NCI-H2029 treated with DMSO at 0.1 percent for 48 hours (cell line): ENCODE measurements at regions not wholly inside any gene's neighbourhood (a gene's known extent, or its start where the extent isn't known, plus 50 kb on each side); places are given as distances from the start of the nearest gene placed in this dataset.
"Not testable (repeated sequence)": the region's sequence is repeated elsewhere in the genome, so short reads cannot be mapped to it uniquely, and the experiment has no call there.

Source experiments
- DNase-seq: peaks from one replicate; lab custom pipeline; 2025; lab: John Stamatoyannopoulos, UW

DNA sequence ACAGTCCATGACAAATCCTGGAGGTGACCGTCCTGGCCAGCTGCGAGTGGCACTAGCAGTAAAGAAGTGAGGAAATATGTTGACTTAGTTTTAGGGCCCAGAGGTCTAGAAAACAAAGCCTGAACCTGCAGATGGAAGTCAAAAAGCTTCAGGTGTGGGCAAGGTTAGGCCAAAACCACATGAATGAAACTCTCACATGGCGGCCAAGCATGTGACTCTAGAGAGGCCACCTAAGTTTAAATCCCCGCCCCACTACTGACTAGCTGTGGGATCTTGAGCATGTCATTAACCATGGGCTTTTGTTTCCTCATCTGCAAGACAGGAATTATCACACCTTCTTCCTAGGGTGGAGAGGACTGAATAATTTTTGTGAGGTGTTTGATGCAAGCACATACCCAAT, 148.2 kb upstream of the DAB1 start:
- DNase-seq, result no peak

DNA sequence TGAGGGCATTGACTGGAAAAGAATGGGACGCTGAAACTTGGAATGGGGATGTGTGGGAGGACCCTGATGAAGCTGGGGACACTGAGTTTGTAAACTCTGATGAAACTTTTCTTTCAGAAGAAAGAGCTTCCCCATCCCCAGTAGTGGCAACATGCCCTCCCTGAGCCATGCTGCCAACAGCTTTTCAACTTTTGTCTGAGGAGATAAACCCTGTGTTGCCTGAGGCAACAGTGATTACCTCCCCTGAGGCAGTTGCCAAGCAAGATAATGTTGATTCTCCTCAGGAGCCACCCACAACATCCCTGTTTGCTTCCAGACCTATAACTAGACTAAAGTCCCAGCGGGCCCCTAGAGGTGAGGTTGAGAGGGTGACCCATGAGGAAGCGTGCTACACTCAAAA, 134.2 kb upstream of the DAB1 start:
- not testable (repeated sequence) for DNase-seq

DNA sequence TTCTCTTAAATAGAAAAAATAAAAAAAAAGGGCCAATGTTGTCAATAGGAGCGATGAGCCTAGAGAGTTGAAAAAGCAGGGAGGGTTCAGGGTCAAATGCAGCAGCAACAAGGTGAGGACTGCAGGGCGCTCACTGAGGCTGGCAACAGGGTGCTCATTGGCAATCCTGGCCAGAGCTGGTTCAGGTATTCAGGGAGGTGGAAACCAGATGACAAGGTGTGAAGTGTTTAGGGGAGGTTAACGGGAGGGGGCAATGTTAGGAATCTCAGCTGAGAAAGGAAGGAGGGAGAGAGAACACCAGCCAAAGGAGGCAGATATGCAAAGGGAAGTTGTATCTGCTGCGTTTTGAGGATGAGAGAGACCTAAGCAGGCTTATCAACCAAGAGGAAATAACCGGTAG, 129.8 kb upstream of the DAB1 start:
- DNase-seq, result no peak

DNA sequence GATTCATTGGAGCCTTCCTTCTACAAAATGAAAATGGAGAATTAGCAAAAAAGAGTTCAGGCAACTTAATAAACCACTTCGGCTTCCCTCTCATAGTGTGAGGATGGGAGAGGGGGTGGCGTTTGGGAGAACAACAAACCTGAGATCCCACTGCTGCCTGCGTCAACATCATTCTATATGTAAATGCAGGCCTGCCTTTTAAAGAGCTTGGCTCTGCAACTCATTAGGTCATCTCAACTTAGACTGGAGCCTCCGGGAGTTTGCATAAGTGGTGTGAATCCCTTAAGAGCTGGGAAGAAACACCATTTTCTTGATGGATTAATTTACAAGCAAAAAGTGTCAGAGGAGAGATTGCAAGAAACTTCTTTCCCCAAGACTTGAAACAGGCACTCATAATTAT, 127.6 kb upstream of the DAB1 start:
- no peak for DNase-seq

DNA sequence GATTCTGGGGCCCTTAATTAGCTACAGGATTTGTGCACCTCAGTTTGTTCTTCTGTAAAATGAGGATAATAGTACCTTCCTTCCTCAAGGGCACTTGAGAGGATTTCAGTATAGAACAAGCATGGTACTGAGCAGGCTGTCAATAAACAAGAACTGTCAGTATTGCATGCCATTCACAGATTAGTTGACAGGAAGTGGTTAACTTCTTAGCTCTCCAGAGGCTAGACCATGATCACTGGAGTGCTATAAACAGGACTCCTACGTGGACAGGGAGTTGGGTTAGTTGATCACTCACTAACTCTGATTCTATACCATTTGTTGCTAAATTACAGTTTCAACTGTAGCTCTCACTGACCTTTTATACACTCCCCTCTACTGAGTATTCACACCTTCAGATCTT, 126.2 kb upstream of the DAB1 start:
- no peak for DNase-seq

DNA sequence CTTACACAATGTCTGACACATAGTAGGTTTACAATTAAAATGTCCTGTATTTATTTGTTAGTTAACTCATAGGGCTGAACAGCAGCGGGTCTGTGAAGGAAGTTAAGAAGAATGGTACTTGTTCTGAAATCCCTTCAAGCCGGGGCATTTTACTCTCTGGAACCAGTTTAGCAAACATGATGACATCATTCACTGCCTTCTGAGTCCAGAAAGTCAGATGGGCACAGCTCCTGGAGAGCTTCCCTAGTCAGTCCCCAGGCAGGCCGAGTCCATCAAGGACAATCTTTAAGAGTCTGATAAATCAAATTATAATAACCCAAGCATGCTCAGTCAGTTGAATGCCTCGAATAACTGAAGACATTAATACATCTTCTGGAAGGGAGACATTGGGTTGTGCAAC, 125.4 kb upstream of the DAB1 start:
- DNase-seq, result no peak

DNA sequence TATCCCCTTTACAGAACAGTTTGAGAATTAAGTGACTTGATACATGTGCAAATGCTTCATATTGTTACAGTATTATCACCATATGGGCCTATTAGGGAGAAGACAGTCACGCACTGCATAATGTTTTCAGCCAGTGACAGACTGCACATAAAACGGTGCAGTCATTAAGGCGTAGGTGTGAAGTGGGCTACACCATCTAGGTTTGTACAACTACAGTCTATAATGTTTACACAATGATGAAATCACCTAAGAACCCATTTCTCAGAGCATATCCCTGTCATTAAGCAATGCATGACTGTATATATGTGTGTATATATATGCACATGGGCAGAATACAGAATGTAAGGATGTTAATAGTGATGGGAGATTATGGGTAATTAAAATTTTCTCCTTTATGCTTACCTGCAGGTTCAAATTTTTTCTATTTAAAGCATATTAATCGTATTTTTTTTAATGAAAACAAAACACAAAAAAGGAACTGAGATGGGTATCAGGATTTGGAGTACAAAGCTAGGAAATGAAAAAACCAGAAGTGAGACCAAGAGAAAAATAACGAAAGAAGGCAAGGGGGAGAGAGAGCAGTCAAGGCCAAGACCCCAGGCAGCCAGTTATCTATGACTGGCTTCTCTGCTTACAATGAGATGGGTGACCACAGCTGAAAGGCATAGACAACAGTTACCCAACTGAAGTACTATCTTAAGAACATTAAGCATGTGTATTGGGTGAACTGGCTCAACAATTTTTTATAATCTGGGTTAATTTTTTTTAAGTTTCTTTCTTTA, 122.9 kb upstream of the DAB1 start:
- DNase-seq, result no peak

DNA sequence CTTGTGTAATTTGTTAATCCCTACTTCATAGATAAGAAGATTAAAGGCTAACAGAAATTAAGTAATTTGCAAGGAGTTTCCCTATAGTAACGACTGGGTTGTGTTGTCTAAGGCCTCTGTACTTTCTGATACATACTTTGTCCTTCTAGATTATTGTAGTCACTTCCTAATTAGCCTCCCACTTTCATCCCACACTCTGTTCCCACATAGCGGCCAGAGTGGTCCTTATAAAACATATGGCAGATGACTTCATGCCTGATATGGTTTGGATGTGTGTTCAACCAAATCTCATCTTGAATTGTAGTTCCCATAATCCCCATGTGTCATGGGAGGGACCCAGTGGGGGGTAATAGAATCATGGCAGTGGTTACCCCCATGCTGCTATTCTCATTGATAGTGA, 120.5 kb upstream of the DAB1 start:
- no peak for DNase-seq

DNA sequence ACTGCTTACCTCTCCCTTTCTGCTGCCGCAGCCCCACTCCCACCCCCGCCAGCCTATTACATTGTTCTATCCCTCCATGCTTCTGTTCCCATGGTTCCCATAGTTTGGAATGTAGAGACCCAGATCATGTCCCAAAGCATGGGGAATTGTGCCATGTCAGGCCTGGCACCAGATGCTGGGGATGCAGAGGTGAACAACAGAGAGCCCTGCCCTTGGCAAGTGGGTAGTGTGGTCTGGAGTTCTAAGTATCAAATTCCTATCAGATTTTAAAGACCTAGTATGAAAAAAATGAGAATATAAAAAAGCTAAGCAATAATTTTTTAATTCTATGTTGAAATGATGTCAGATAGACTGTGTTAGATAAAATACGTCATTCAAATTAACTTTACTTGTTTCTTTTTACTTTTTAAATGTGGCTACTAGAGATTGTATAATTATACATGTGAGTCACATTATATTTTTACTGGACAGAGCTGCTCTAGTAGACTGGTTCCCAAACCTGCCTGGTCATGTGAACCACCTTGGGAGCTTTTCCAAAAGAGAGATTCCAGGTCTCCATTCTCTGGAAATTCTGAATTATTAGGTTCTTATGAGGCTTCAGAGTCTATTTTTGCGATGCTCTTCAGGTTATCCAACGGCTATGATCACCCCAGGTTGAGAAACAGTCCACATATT, 113.0 kb upstream of the DAB1 start:
- DNase-seq, result no peak

DNA sequence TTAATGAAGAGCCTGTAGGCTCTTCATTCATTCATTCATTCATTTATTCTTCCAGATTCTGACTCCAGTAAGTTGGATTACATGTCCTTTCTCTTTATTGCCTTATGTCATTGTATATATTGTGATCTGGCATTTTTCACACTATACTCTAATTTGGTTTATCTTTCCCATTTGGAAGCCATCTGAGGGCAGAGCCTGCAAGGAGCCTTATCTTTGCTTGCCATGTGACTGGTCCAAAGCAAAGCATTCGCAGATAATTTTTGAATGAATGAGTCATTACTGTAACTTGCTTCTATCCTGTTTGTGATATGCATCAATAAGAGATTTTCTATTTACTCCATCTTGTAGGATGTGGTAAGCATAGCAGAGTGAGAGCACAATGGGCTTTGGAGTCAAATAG, 108.4 kb upstream of the DAB1 start:
- no peak for DNase-seq

DNA sequence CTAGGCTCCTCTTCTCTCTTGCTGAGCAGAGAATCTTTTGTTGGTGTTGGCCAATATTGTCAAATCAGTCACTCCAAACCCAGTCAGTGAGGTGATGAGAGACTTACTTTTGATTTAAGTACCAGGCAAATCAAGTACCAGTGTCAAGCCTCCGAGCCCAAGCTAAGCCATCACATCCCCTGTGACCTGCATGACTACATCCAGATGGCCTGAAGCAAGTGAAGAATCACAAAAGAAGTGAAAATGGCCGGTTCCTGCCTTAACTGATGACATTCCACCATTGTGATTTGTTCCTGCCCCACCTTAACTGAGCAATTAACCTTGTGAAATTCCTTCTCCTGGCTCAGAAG, 107.0 kb upstream of the DAB1 start:
- DNase-seq, result not testable (repeated sequence)

DNA sequence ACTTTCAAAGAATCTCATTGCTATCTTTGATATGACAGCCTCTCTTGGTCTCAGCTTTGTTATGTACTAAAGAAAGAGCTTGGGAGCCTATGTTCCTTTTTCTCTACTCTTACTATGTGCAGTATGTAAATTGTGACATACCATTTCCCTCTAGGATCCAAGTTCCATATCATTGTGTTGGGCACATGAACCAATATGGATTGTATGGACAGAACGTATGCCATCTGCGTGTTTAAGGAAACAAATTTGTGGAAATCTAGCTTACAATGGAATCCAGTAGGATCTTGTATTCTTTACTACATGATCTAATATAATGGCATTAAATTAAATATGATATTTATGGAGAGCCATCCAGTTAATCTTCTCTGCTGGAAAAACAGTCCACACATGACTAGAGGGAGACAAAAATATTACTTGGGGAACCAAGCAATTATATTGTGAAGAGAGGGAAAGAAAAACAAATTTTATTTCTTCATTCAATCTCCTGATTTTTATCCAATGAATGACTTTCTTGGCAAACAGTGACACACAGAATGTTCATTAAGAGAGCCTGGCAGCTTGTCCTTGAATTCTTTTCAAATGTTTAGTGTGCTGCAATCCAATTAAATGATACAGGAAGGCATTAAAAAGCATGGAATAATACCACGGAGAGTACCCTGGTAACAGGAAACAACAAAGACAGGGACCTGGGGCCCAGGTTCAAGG, 106.5 kb upstream of the DAB1 start:
- no peak for DNase-seq

DNA sequence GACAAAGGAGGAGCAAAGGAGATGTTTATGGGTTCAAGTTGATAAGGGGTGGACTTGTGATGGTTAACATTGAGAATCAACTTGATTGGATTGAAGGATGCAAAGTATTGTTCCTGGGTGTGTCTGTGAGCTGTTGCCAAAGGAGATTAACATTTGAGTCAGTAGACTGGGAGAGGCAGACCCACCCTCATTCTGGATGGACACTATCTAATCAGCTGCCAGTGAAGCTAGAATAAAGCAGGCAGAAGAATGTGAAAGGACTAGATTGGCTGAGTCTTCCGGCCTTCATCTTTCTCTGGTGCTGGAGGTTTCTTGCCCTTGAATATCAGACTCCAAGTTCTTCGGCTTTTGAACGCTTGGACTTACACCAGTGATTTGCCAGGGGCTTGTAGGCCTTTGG, 98.7 kb upstream of the DAB1 start:
- DNase-seq, result no peak

DNA sequence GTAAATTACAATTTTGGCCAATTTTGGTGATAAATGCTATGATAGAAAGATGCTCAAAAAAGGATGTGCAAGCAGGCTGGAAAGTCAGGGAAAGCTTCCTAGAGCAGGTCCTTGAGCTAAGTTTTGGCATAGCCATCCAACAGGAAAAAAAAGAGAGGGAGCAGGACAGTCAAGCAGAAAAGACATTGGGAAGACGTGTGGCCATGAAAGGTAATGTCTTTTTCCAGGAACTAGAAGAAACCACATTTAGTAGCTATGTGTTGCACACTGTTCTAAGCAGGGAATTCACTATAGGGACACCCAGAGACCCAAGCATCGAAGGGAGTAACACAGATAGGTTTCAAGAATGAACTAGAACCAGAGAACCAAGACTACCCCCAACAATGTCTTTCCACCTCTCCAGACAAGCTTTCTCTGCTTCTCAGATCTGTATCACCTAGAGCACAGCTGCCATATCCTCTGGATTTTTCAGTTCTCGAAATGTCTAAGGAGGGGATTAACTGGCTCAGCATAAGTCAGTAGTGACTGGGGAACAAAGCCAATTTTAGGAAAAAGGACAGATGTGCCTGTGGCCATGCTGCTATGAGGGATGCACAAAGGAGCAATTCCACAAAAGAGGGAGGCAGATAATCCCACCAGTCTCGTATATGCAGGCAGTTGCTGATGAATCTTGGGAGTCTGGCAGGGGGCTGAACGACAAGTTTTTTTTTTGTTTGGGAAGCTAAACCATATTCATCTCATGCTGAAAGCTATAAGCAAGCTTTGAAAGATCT, 97.1 kb upstream of the DAB1 start:
- DNase-seq, result no peak

DNA sequence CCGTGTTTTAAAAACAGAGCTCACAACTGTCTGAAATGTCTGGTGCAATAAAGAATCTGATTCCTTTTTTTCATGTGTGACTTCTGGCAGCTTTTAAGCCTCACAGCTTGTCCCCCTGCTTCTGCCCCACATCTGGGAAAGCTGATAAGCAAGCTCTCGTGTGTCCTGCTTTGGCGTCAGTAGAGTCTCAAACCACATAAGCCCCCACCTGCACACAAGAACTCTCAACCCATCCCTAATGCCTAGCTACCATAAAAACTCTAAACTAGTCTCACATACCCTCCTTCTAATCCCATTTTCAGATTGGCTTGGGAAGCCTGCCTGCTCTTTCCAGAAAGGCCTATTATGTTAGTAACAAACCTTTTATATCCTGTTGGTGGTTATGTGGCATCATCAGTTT, 94.6 kb upstream of the DAB1 start:
- DNase-seq, result no peak

DNA sequence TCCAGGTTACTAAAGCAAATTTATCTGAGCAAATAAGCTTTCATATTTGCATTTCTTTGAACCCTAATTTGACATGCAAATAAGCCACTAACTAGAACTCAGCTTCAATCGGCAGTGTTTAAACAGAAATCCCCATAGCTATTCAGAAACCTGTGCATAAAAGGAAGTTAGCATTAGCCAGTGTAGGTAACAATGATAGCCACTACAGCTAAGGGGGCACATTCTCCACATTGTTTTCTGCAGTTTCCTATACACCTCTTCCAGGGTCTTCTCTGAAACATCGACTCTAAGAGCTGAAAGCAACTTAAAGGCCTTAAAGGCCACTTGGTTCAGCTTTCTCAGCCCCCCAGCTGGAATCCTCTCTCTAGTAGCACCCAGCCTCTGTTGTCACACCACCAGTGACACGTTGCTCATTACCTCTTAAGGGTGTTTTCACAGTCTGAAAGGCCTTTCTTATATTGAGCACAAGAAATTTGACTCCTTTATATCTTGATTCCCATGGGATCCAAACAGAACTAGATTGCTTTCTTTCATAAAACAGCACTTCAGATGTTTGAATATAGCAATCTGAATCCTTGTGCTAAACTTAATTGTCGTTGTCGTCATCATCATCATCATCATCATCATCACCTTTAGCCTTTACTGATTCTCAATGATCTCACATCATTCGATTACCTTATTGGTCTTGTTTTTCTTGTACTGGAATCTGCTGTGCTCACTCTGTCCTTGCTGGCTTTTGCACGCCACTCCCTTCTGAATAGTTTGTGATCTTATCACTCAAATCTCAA, 93.9 kb upstream of the DAB1 start:
- DNase-seq, result no peak

DNA sequence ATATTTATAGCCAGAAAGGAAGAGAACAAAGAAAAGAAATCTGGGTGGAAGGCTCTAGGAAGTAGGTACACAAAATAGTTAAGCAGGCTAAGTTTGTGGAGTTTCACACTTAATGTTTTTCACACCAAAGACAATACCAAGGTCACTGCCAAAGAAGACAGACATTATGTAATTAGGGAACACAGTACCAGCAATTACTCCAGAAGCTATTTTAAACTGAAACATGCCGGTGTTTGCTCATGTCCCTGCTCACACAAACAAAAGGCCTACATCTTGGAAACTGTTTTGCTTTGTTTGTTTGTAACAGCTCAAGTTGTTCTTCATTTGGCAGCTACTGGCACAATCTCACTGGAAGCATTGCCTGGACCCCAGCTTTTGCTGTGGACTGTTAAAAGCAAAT, 88.5 kb upstream of the DAB1 start:
- DNase-seq, result no peak

DNA sequence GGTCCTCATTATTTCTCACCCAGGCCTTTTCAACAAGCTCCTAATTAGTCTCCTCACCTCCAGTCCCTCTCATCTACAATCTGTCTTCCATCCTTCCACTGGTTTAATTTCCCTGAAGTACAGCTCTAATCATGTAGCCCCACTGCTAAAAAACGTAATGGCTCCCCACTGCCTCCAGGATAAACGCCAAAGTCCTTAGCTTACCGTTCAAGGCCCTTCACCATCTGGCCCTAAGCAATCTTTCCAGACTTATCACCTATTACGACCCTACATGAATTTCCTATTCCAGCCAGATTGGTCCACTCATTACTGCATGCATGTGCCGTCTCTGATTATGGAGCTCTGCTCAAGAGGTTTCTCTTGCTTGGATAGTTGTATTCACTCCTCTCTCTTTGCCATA, 83.1 kb upstream of the DAB1 start:
- DNase-seq, result no peak

DNA sequence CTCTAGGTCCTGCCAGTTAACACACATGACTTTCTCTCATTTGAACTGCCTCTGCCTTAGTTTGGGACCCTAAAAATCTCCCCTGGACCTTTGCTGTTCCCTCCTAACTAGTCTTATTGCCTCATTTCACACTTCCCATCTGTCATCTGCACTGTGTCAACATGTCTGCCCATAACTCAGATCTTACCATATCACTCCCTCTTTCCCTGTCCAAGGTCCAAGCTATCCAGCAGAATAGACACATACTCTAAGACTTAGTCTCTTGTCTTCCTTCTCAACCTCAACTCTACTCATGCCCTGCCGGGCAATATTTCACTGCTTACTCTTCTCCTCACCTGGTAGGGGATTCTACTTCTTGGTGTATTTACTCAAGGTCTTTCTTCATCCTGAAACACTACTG, 79.5 kb upstream of the DAB1 start:
- no peak for DNase-seq

DNA sequence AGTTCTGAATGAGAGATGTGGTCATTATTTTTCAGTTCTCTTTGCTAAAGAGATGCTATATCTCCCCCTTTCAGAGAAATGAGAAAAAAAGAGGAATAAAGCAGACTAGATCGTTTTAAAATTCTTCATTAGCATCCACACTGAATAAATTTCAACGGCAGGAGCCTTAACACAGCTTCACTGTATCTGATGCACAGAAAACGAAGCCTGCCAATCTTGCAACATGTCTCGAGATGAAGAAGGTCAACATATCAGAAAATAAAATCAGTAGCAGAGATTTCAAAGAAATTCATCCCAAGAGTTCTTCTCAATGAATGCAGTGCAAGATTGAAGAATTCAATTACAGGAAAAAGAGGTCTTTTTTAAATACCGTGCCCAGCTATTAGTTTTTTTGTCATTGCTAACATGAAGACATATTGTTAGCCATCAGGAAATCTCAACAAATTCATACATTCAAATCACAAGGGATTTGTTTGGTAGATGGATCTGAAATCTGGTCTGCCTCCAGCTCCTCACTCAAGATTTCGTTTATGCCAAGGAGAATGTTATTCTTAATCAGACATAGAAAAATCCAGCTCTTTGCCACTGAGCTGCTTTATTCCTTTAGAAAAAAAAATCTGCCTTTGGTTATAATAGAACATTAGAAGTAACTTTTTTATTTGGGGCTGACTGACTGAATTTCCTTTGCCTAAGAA, 76.4 kb upstream of the DAB1 start:
- DNase-seq, result no peak

DNA sequence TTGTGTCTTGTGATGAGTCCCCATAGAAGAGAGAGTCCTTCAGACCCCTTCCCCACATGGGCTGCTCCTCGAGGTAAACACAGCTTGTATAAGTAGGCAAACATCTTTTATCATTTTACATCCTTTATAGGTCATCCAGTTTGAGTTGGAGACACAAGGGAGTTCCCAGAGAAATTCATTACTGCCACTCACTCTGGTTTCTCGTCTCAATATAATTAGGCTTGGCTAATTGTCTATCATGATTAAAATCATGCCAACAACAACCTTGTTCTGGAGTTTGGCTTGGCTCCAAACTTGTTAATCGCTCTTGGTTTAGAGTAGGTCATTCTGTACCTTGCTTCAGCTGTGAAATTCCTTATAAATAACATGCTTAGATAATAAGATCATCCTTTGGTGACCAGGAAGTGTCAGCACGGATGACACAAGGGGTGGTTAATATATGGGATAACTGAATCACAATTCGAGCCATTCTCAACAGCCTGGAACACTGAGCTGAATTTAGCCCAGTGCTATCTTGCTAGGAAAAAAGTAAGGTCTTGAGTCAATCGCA, 70.7 kb upstream of the DAB1 start:
- DNase-seq, result no peak
